Activated T-cell treated with anti-CD3 and anti-CD28 coated beads, Interleukin-2, amount 50 U/mL, for 72 hours (primary cell): ENCODE measurements at regions not wholly inside any gene's neighbourhood (a gene's known extent, or its start where the extent isn't known, plus 50 kb on each side); places are given as distances from the start of the nearest gene placed in this dataset.

Source experiments
- ATAC-seq, 2 donors: fragments of 150-1000 bp; cut with Tn5 transposase; replicated peaks in 1 of 2; 2 replicates each; pipeline ENCODE4 v1.10.0; 2021; ENCODE audit warnings: moderate library complexity in 2 of 2, mild to moderate bottlenecking in 1 of 2
- DNase-seq, 2 donors: peaks; one replicate each; pipeline ENCODE4 v3.0.0; 2021 to 2022; ENCODE audit warnings: mixed read lengths in 1 of 2
- H3K27ac Mint-ChIP-seq: one replicate; pipeline ENCODE4 v1.8.0; 2022; ENCODE audit warnings: mild to moderate bottlenecking, moderate library complexity, mixed read lengths
- H3K27me3 Mint-ChIP-seq: one replicate; pipeline ENCODE4 v1.8.0; 2022; ENCODE audit warnings: low read depth, mixed read lengths
- H3K36me3 Mint-ChIP-seq, 2 donors: one replicate each; pipeline ENCODE4 v1.8.0; 2022; ENCODE audit warnings: mixed read lengths in 2 of 2, mild to moderate bottlenecking in 1 of 2; ENCODE audit not compliant: insufficient read depth in 2 of 2
- H3K4me1 Mint-ChIP-seq: one replicate; pipeline ENCODE4 v1.8.0; 2022; ENCODE audit warnings: low read depth, mixed read lengths
- H3K4me3 Mint-ChIP-seq, 2 donors: one replicate each; pipeline ENCODE4 v1.8.0; 2022; ENCODE audit warnings: mild to moderate bottlenecking in 2 of 2, mixed read lengths in 2 of 2, moderate library complexity in 2 of 2
- H3K9me3 Mint-ChIP-seq, 2 donors: one replicate each; pipeline ENCODE4 v1.8.0; 2022; ENCODE audit warnings: mixed read lengths in 2 of 2

- Mint-ChIP-seq H3K27me3 (peaks cover 25% of the 10 kb centered on the region), H3K4me3 (no peak overlapping the region), H3K9me3 (peaks cover 2 to 9% of the 10 kb centered on the region in 2 donors), H3K36me3 (peaks cover 0 to 2% of the 10 kb centered on the region in 2 donors), H3K27ac (no peak overlapping the region), H3K4me1 (no peaks in the 10 kb centered on the region)
- no peak for DNase-seq
- no peak for ATAC-seq
Observed at GRCh38 chr10:111458256-111458655, 381.4 kb downstream of the ADRA2A start.

- DNase-seq: no peak
- Mint-ChIP-seq H3K9me3 (peaks cover 2 to 9% of the 10 kb centered on the region in 2 donors), H3K27ac (no peak overlapping the region), H3K4me1 (no peaks in the 10 kb centered on the region), H3K27me3 (peaks cover 24% of the 10 kb centered on the region), H3K4me3 (no peak overlapping the region), H3K36me3 (peaks cover 0 to 2% of the 10 kb centered on the region in 2 donors)
- ATAC-seq: no peak
Observed at GRCh38 chr10:111459967-111460366, 383.1 kb downstream of the ADRA2A start.

GRCh38 chr10:111472445-111472844, 395.6 kb downstream of the ADRA2A start:
- Mint-ChIP-seq H3K27me3 (no peaks in the 10 kb centered on the region), H3K4me3 (no peak overlapping the region), H3K9me3 (no peaks in the 10 kb centered on the region), H3K27ac (no peak overlapping the region), H3K4me1 (no peaks in the 10 kb centered on the region), H3K36me3 (no peaks in the 10 kb centered on the region)
- DNase-seq (no peak), ATAC-seq (no peak)

GRCh38 chr10:111473361-111473760, 396.5 kb downstream of the ADRA2A start:
- Mint-ChIP-seq H3K4me3 (no peak overlapping the region), H3K36me3 (no peaks in the 10 kb centered on the region), H3K4me1 (no peaks in the 10 kb centered on the region), H3K27me3 (no peaks in the 10 kb centered on the region), H3K27ac (no peak overlapping the region), H3K9me3 (no peaks in the 10 kb centered on the region)
- ATAC-seq: no peak
- no peak for DNase-seq

GRCh38 chr10:111474786-111475185, 398.0 kb downstream of the ADRA2A start:
- ATAC-seq: no peak
- Mint-ChIP-seq H3K4me3 (no peak overlapping the region), H3K9me3 (no peaks in the 10 kb centered on the region), H3K36me3 (no peaks in the 10 kb centered on the region), H3K4me1 (no peaks in the 10 kb centered on the region), H3K27me3 (no peaks in the 10 kb centered on the region), H3K27ac (no peak overlapping the region)
- DNase-seq: no peak

GRCh38 chr10:111475720-111476119, 398.9 kb downstream of the ADRA2A start:
- ATAC-seq (no peak), DNase-seq (no peak)
- Mint-ChIP-seq H3K9me3 (no peaks in the 10 kb centered on the region), H3K4me1 (no peaks in the 10 kb centered on the region), H3K4me3 (no peak overlapping the region), H3K27ac (no peak overlapping the region), H3K36me3 (no peaks in the 10 kb centered on the region), H3K27me3 (no peaks in the 10 kb centered on the region)

- H3K27ac Mint-ChIP-seq: no peak overlapping the region
Observed at GRCh38 chr10:111478651-111479050, 401.8 kb downstream of the ADRA2A start.

GRCh38 chr10:111479966-111480365, 403.1 kb downstream of the ADRA2A start:
- no peak for DNase-seq
- Mint-ChIP-seq H3K9me3 (no peaks in the 10 kb centered on the region), H3K4me1 (no peaks in the 10 kb centered on the region), H3K27me3 (no peaks in the 10 kb centered on the region), H3K27ac (no peak overlapping the region), H3K36me3 (no peaks in the 10 kb centered on the region), H3K4me3 (no peak overlapping the region)
- ATAC-seq: no peak

More at GRCh38 chr10:111478651-111479050, 401.8 kb downstream of the ADRA2A start:
- no peaks in the 10 kb centered on the region for H3K27me3 Mint-ChIP-seq
- no peak overlapping the region for H3K4me3 Mint-ChIP-seq
- no peaks in the 10 kb centered on the region for H3K36me3 Mint-ChIP-seq
- DNase-seq: no peak
- no peaks in the 10 kb centered on the region for H3K4me1 Mint-ChIP-seq
- ATAC-seq: no peak
- no peaks in the 10 kb centered on the region for H3K9me3 Mint-ChIP-seq

- Mint-ChIP-seq H3K36me3 (no peaks in the 10 kb centered on the region), H3K4me3 (no peak overlapping the region), H3K27me3 (no peaks in the 10 kb centered on the region), H3K9me3 (no peaks in the 10 kb centered on the region), H3K4me1 (no peaks in the 10 kb centered on the region), H3K27ac (no peak overlapping the region)
- DNase-seq (no peak), ATAC-seq (no peak)
Observed at GRCh38 chr10:111481261-111481826, 404.5 kb downstream of the ADRA2A start.

GRCh38 chr10:111481866-111482265, 405.0 kb downstream of the ADRA2A start:
- H3K27me3 Mint-ChIP-seq: no peaks in the 10 kb centered on the region

GRCh38 chr10:111482621-111483216, 405.9 kb downstream of the ADRA2A start:
- H3K4me1 Mint-ChIP-seq: no peaks in the 10 kb centered on the region
- no peak overlapping the region for H3K4me3 Mint-ChIP-seq
- DNase-seq (no peak), ATAC-seq (no peak)
- H3K27me3 Mint-ChIP-seq: no peaks in the 10 kb centered on the region
- H3K36me3 Mint-ChIP-seq: peaks cover 0 to 3% of the 10 kb centered on the region in 2 donors
- H3K9me3 Mint-ChIP-seq: peaks cover 0 to 4% of the 10 kb centered on the region in 2 donors
- H3K27ac Mint-ChIP-seq: no peak overlapping the region

More at GRCh38 chr10:111481866-111482265, 405.0 kb downstream of the ADRA2A start:
- no peak for DNase-seq
- Mint-ChIP-seq H3K4me1 (no peaks in the 10 kb centered on the region), H3K27ac (no peak overlapping the region), H3K36me3 (no peaks in the 10 kb centered on the region), H3K9me3 (no peaks in the 10 kb centered on the region), H3K4me3 (no peak overlapping the region)
- ATAC-seq: no peak

GRCh38 chr10:111485767-111486166, 408.9 kb downstream of the ADRA2A start:
- H3K4me3 Mint-ChIP-seq: no peak overlapping the region
- H3K9me3 Mint-ChIP-seq: peaks cover 8 to 16% of the 10 kb centered on the region in 2 donors
- peaks cover 3 to 5% of the 10 kb centered on the region in 2 donors for H3K36me3 Mint-ChIP-seq
- ATAC-seq (no peak), DNase-seq (no peak)
- H3K27ac Mint-ChIP-seq: no peak overlapping the region
- H3K4me1 Mint-ChIP-seq: no peaks in the 10 kb centered on the region
- no peaks in the 10 kb centered on the region for H3K27me3 Mint-ChIP-seq

- no peaks in the 10 kb centered on the region for H3K27me3 Mint-ChIP-seq
- H3K4me3 Mint-ChIP-seq: no peak overlapping the region
- peaks cover 13 to 21% of the 10 kb centered on the region in 2 donors for H3K9me3 Mint-ChIP-seq
- H3K27ac Mint-ChIP-seq: no peak overlapping the region
- peaks cover 4 to 5% of the 10 kb centered on the region in 2 donors for H3K36me3 Mint-ChIP-seq
- DNase-seq: no peak
- ATAC-seq: no peak
- no peaks in the 10 kb centered on the region for H3K4me1 Mint-ChIP-seq
Observed at GRCh38 chr10:111486346-111486745, 409.5 kb downstream of the ADRA2A start.

- Mint-ChIP-seq H3K4me1 (no peaks in the 10 kb centered on the region), H3K36me3 (peaks cover 5% of the 10 kb centered on the region in 2 donors), H3K27ac (no peak overlapping the region), H3K27me3 (no peaks in the 10 kb centered on the region), H3K9me3 (peaks cover 19 to 21% of the 10 kb centered on the region in 2 donors), H3K4me3 (no peak overlapping the region)
- DNase-seq (no peak), ATAC-seq (no peak)
Observed at GRCh38 chr10:111488668-111489067, 411.8 kb downstream of the ADRA2A start.
